ENCODE measurements at regions not wholly inside any gene's neighbourhood (a gene's known extent, or its start where the extent isn't known, plus 50 kb on each side); places are given as distances from the start of the nearest gene placed in this dataset.

DNA sequence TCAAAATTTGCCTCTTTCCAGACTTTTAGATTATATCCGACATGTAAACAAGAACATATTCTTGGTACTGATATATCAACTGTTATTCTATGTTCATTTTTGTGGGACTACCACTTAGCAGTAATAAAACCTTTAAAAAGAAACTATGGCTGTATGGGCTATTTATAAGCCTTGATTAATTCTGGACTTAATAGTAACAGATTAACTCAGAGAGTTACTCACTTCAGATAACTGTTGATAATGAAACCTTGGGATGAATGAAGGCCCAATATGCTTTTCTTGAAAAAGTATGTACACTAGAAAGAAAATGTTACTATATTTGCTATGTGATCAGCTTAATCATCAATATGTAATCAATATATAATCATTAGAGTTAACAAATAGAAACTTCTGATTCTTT is 595.9 kb upstream of the BOD1L1 start:
- TF ChIP-seq POLR2AphosphoS5 (IDR thresholded peaks at IDR 0.05; ENCODE audit: low read depth) (no peak), EZH2phosphoT487 (IDR thresholded peaks at IDR 0.05; ENCODE audit: unreplicated experiment) (no peak), ZNF331 (CRISPR knock-in tag; IDR thresholded peaks at IDR 0.05; ENCODE audit: low read depth) (no peak), EZH2 (IDR thresholded peaks at IDR 0.05; ENCODE audit: low read depth, unreplicated experiment) (no peak), JUNB (IDR thresholded peaks at IDR 0.05; ENCODE audit: unreplicated experiment) (no peak), CREB1 (CRISPR knock-in tag; IDR thresholded peaks at IDR 0.05; ENCODE audit: low read depth) (no peak), STAT1 (IDR thresholded peaks at IDR 0.05; ENCODE audit: unreplicated experiment) (no peak), ZNF114 (CRISPR knock-in tag; IDR thresholded peaks at IDR 0.05) (no peak)
- TF ChIP-seq, protein P1, sequence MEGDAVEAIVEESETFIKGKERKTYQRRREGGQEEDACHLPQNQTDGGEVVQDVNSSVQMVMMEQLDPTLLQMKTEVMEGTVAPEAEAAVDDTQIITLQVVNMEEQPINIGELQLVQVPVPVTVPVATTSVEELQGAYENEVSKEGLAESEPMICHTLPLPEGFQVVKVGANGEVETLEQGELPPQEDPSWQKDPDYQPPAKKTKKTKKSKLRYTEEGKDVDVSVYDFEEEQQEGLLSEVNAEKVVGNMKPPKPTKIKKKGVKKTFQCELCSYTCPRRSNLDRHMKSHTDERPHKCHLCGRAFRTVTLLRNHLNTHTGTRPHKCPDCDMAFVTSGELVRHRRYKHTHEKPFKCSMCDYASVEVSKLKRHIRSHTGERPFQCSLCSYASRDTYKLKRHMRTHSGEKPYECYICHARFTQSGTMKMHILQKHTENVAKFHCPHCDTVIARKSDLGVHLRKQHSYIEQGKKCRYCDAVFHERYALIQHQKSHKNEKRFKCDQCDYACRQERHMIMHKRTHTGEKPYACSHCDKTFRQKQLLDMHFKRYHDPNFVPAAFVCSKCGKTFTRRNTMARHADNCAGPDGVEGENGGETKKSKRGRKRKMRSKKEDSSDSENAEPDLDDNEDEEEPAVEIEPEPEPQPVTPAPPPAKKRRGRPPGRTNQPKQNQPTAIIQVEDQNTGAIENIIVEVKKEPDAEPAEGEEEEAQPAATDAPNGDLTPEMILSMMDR (conservative IDR thresholded peaks at IDR 0.05; ENCODE audit: low read depth in 2 of 2) = no peak
- TF ChIP-seq, protein P2, sequence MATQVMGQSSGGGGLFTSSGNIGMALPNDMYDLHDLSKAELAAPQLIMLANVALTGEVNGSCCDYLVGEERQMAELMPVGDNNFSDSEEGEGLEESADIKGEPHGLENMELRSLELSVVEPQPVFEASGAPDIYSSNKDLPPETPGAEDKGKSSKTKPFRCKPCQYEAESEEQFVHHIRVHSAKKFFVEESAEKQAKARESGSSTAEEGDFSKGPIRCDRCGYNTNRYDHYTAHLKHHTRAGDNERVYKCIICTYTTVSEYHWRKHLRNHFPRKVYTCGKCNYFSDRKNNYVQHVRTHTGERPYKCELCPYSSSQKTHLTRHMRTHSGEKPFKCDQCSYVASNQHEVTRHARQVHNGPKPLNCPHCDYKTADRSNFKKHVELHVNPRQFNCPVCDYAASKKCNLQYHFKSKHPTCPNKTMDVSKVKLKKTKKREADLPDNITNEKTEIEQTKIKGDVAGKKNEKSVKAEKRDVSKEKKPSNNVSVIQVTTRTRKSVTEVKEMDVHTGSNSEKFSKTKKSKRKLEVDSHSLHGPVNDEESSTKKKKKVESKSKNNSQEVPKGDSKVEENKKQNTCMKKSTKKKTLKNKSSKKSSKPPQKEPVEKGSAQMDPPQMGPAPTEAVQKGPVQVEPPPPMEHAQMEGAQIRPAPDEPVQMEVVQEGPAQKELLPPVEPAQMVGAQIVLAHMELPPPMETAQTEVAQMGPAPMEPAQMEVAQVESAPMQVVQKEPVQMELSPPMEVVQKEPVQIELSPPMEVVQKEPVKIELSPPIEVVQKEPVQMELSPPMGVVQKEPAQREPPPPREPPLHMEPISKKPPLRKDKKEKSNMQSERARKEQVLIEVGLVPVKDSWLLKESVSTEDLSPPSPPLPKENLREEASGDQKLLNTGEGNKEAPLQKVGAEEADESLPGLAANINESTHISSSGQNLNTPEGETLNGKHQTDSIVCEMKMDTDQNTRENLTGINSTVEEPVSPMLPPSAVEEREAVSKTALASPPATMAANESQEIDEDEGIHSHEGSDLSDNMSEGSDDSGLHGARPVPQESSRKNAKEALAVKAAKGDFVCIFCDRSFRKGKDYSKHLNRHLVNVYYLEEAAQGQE (IDR thresholded peaks at IDR 0.05; ENCODE audit: unreplicated experiment) = no peak
- TF ChIP-seq, protein P3, sequence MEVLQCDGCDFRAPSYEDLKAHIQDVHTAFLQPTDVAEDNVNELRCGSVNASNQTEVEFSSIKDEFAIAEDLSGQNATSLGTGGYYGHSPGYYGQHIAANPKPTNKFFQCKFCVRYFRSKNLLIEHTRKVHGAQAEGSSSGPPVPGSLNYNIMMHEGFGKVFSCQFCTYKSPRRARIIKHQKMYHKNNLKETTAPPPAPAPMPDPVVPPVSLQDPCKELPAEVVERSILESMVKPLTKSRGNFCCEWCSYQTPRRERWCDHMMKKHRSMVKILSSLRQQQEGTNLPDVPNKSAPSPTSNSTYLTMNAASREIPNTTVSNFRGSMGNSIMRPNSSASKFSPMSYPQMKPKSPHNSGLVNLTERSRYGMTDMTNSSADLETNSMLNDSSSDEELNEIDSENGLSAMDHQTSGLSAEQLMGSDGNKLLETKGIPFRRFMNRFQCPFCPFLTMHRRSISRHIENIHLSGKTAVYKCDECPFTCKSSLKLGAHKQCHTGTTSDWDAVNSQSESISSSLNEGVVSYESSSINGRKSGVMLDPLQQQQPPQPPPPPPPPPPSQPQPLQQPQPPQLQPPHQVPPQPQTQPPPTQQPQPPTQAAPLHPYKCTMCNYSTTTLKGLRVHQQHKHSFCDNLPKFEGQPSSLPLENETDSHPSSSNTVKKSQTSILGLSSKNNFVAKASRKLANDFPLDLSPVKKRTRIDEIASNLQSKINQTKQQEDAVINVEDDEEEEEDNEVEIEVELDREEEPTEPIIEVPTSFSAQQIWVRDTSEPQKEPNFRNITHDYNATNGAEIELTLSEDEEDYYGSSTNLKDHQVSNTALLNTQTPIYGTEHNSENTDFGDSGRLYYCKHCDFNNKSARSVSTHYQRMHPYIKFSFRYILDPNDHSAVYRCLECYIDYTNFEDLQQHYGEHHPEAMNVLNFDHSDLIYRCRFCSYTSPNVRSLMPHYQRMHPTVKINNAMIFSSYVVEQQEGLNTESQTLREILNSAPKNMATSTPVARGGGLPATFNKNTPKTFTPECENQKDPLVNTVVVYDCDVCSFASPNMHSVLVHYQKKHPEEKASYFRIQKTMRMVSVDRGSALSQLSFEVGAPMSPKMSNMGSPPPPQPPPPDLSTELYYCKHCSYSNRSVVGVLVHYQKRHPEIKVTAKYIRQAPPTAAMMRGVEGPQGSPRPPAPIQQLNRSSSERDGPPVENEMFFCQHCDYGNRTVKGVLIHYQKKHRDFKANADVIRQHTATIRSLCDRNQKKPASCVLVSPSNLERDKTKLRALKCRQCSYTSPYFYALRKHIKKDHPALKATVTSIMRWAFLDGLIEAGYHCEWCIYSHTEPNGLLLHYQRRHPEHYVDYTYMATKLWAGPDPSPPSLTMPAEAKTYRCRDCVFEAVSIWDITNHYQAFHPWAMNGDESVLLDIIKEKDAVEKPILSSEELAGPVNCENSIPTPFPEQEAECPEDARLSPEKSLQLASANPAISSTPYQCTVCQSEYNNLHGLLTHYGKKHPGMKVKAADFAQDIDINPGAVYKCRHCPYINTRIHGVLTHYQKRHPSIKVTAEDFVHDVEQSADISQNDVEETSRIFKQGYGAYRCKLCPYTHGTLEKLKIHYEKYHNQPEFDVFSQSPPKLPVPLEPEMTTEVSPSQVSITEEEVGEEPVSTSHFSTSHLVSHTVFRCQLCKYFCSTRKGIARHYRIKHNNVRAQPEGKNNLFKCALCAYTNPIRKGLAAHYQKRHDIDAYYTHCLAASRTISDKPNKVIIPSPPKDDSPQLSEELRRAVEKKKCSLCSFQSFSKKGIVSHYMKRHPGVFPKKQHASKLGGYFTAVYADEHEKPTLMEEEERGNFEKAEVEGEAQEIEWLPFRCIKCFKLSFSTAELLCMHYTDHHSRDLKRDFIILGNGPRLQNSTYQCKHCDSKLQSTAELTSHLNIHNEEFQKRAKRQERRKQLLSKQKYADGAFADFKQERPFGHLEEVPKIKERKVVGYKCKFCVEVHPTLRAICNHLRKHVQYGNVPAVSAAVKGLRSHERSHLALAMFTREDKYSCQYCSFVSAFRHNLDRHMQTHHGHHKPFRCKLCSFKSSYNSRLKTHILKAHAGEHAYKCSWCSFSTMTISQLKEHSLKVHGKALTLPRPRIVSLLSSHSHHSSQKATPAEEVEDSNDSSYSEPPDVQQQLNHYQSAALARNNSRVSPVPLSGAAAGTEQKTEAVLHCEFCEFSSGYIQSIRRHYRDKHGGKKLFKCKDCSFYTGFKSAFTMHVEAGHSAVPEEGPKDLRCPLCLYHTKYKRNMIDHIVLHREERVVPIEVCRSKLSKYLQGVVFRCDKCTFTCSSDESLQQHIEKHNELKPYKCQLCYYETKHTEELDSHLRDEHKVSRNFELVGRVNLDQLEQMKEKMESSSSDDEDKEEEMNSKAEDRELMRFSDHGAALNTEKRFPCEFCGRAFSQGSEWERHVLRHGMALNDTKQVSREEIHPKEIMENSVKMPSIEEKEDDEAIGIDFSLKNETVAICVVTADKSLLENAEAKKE (CRISPR knock-in tag; IDR thresholded peaks at IDR 0.05) = no peak

Measured in GM23338 (cell line).